KG1 (cell line): ENCODE measurements at regions not wholly inside any gene's neighbourhood (a gene's known extent, or its start where the extent isn't known, plus 50 kb on each side); places are given as distances from the start of the nearest gene placed in this dataset.

ENCODE experiments used
- DNase-seq: peaks from one replicate; lab custom pipeline; 2025; lab: John Stamatoyannopoulos, UW

DNA sequence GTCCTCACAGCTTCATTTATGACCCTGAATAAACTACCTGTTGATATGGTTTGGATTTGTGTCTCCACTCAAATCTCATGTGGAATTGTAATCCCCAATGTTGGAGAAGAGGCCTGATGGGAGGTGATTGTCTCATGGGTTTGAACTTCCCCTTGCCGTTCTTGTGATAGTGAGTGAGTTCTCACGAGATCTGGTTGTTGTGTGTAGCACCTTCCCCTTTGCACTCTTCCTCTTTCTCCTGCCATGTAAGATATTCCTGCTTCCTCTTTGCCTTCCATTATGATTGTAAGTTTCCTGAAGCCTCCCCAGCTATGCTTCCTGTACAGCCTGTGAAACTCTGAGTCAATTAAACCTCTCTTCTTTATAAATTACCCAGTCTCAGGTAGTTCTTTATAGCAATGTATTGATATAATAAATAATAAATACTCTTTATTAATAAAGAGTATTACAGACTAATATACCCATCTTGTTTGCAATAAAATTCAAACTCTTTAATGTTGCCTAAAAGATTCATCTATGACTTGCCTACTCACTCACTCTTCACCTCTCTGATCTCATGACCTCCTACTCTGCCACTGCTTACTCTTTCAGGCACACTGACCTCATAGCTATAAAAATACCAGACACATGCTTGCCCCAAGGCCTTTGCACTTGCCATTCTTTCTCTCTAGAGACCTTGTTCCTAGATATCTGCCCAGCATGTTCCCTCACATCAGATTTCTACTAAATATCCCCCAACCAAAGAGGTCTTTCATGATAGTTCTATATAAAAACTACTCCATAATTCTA, 256.4 kb upstream of the MARCKS start:
- no peak for DNase-seq

DNA sequence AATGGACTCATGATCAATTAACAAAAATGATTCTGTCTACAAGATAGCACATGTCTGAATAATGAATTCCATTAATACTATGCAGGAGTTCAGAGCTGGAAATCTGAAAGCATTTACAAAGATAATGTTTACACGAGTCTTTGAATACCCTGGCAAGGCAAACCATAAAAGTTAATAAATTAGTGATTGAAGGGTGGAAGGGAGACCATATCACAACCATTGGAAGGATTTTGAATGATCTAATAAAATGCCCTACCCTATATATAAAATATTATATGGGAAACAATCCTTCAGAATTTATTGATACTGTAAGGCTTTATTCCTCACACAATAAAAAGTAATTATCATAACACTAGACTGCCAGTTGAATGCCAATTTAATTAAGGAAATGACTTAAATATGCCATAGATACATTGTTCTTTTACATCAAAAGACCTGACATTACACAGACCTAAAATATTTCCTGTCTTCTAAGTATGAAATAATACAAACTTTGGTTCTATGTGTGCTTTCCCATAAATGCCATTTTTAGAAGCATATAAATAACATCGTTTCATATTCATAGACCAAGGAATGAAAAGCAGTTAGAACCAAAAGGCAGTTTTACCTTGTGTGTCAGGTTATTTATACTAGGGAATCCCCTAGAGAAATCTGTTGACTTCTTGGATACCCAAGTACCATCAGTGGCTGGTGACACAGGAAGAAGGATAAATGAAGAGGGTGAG, 249.2 kb upstream of the MARCKS start:
- no peak for DNase-seq

DNA sequence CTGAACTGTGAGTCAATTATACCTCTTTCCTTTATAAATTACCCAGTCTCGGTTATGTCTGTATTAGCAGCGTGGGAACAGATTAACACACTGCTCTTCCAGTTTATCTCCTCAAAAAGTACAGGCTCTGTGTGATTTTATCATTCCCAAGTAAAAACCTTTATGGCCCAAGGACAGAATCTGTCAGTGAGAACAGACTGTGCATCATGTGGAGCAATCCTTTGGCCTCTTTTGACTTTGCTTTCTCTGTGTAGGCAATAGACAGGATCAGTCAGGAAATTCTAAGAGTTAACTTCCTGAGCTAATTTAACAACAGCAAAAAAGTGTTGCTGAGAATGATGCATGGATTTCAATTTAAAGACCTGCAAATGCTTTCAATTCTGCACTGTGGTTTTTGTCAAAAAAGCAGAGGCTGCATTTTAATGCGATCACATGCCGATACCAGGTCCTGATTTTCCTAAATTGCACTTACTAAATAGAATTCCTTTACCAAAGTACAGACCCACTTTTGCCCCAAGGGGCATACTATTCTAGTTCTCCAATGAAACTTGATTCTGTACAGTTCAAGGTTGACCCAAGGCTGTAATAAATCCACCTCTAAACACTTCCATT, 246.7 kb upstream of the MARCKS start:
- DNase-seq: no peak

DNA sequence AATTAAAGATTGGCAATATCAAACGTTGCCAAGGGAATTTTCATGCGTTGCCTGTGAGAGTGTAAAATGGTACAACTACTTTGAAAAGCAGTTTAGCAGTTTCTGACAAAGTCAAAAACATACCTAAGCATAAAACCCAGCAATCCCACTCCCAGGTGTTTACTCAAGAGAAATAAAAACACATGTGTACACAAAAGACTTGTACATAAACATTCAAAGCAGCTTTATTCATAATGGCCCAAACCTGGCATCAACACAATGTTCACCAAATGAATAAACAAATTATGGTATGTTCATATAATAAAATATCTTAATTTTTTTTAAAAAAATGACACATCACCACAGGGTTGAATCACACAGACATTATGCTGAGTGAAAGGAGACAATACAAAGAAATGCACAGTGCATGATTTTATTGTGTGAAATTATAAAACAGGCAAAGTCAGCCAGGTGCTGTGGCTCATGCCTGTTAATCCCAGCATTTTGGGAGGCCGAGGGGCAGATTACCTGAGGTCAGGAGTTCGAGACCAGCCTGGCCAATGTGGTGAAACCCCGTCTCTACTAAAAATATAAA, 240.4 kb upstream of the MARCKS start:
- no peak for DNase-seq

DNA sequence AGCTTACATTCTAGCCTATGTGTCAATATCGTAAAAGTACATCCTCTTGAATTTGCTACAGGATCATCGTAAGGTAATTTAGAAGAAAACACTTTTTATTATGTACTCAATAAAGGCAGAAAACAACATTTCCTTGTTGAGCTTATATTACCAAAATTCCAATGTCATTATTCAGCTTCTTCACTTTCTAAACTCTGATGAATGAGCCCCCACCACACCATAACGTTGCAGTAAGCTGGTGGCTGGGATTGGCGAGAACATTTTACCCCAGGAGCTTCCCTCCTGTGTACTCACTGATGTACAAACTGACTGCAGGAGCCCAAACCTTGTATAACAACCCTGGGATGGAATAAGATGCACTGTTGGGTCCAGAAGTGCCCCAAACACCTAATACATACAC, 238.1 kb upstream of the MARCKS start:
- DNase-seq: no peak

DNA sequence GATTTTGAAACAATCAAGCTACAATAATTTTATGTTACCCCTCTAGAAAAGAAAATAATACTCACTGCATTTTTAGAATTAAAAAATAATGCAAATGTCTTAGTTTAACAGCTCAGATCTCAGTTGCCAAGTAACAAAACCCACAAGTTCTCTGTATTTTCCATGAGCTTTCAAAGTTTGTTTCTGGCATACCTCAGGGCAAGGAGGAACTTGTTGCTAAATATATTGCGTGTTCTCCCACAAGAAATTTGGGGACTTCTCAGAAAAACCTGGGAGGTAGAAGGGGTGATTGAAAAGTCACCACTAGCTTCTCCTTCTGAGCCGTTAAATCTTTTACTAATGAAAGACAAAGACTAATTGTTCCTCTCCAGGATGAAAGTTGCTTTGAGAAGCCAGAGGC, 236.8 kb upstream of the MARCKS start:
- DNase-seq: no peak

DNA sequence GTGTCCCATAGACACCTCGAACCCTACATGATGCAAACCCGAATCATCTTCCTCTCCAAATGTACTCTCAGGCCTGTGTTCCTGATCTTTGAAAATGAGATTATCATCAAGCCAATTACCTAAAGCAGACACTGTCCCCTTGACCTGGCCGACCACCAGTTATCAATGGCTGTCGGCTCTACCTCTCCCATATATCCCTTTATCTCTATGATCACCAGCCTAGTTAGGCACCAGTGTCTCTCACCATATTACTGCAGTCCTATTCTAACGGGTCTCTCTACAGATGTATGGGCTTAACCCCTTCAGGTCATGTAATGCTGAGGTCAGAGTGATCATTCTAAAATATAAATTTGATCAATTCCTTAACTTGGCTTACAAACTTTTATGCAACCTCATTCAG, 234.9 kb upstream of the MARCKS start:
- DNase-seq: no peak

DNA sequence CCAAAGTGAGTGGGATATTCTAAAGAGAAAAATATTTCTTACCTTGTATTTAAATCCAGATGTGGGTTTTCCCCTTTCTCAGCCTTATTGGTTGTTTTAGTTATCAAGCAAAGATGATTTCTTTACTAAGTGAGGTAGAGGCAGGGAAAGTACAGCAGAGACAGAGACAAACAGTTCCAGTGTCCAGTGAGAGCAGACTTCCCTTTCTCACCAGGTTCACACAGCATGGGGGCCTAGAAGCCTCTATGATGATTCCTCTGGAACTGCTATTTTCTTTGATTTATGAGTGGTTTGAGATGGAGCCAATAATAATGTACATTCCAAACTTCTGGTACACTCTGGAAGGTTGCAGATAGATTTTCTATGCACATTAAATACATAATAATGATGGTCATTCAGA, 234.0 kb upstream of the MARCKS start:
- DNase-seq: no peak

DNA sequence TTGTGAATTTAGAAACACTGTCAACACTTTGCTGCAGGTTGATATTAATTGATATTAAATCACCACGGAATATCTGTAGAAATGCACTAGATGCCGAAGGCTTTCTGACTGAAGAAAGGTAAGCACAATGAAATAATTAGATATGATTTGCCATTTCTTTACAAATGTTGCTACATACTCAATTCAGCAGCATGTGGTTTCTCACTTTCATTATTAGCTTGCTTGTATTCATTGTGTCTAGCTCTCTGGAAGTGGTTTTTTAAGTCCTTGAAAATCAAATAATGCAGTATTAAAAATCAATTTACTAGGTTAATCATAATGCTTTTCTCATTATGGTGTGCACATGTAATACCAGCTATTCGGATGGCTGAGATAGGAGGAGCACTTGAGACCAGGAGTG, 231.3 kb upstream of the MARCKS start:
- DNase-seq: no peak

DNA sequence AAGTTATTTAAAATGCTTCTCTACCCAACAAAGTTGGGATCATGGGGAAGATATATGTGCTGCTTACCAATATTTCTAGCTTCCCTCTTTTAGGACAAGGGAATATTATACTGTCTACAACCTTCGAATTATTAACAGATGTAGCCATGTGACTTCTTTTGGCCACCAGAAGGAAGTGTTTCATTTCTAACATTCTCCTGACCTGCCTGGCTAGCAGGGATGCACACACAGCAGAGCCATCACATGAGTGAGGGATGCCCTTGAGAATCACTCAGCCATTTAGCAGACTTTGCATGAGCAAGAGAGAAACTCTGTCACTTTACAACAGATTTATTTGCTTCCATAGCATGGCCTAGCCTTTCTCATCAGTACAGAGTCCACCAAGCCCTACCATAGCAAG, 230.7 kb upstream of the MARCKS start:
- DNase-seq: no peak

DNA sequence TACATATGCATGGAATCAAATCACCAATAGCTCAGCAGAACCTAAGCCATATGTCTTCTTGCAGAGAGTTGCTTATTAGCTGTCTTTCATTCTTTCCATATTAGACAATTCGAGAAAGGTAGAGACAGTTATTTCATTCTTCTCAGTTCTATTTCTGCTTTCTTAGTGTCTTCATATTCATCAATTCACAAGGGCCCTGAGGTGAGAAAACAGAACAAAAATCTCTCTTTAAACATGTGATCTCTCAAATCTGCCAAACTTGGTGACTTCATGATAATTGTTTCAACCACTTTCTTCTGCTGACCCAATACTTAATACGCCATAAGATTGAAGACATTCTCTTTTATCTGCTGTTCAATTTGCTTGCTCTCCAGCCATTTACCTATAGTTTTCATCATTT, 229.7 kb upstream of the MARCKS start:
- DNase-seq: no peak

DNA sequence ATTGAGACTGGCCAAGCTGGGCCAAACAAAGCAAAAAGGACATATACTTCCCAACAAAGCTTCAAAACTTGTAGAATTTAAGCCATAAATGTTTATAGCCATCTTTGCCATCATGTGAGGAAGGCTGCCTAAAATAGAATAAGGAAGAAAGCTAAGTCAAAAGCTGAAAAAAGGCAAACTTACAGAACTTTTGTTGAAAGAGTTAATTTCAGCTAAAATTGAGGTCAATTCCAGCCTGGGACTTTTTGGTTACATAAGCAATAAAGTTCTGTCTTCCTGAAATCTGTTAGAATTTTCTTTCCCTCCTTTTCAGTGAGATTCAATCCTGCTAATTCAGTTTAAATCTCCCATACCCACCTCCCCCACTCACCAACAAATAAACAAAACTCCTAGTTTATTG, 227.9 kb upstream of the MARCKS start:
- DNase-seq: no peak

DNA sequence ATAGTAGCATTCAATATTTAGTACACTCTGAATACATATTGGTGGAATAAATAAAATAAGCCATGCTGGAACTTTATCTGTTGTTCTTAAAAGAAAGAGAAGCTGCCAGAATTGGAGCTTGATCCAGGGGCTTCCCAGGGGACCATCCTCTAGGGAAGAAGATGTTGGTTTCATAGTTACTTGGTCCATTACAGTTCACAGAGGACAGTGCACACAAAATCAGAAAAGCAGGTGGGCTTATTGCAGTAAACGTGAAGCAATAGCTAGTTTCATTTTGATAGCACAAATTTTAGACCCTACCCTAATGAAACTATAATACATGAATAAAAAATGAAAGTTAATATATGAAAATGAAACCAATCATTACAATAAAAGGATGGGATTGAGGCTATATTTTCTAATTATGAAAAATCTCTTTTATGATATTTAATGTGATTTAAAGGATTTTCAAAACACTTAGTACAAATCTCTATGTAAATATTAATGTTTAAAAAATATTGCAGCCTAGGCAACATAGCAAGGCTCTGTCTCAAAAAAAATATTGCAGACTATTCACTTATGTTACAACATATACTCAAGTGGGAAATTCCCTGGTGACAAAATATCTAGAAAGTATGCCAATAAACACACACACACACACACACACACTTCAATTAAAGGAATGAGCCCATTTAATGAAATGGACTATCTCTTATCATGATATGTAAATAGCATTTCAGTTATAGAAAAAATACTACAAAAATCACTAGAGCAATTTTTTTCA, 227.0 kb upstream of the MARCKS start:
- no peak for DNase-seq

DNA sequence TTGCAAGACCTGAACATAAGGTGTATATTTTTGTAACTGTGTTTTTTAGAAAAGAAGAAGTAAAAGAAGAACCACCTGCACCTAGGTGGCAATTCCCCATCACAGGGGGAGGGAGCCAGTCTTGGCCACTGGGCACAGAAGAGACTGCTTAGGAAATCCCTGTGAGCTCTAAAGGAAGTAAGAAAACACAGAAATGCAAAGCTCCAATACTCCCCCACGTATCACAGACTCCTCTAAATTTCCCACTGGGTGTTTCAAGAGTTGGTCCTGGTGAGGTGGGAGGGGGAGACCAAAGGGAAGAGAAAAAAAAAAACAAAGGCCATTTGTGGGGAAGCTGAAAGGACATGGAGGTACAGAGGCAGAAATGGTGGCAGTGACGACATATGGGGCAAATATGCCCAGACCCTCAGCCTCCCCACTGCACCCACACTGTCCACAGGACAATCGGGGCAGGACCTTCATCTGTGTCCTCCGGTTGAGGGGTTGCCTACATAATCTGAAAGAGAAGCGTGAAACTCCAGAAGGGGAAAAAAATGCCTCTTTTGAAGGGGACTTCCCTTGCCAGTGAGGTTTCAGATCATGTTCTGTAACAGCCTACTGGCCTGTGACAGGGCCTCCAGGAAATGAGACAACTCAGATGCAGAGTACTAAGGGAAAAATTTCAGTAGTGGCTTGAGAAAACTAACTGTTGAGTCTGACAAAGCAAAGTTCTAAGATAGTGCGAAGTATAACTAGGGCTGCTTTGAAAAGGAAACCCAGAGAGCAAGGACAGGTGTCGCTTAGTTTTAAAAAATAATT, 226.2 kb upstream of the MARCKS start:
- DNase-seq: no peak

DNA sequence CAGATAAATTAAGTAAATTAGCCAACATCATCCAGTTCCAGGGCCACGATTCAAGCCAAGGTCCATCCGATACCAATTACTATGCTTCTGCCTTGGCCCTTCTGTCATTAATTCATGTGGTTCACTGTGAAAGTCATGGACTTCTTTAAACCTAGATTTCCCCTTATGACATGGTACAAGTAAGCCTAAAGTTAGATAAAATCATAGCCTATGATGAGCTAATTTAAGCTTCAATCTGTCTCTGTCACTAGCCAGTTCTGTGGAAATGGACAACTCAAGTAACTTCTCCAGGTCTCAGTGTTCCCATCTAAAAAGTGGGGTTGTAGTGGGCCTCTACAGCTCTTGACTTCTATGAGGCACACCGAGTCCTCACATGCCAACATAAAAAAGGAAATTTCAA, 225.5 kb upstream of the MARCKS start:
- no peak for DNase-seq

DNA sequence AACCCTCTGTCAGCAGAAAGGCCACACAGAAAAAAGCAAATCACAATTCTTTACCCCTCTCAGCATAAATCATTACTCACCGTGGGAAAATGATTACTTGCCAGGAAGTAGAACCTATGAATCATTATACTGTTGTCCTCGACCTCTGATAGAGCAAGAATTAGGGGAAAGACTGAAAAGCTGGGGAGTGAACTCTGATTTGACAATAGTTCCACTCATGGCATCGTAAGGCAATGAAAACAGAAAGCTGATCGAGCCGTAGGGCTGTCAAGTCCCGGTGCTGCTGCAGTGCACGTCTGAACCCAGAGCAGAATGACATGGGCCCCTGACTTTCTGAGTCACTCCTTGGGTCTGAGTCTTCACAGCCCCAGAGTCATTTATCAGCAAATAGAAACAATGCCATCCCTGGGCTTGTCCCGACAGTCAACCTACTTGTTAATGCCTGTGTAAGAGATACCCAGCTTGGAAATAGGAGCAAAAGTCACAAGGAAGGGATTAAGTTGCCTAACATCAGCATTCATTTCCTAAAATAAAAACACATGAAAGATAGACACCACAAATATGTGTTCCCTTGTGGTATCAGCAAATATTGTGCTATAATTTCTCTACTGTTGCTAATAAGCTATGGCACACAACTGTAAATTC, 224.8 kb upstream of the MARCKS start:
- no peak for DNase-seq

DNA sequence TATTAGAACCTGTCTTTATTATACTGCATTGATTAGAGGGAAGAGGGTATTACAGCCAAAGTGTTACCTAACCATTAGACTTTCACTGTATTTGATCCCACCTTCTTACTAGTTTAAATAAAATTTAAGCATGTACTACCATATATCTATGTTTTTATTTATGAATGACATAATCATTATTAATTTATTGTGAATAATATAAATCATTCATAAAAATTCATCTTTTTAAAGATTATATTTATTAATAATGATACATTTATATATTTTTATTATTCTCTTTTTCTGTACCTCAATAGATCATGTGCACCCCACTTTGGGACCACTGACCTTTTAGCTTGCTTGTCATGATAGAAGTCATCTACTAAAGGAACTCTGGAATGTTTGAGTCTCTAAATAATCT, 223.5 kb upstream of the MARCKS start:
- DNase-seq: no peak

DNA sequence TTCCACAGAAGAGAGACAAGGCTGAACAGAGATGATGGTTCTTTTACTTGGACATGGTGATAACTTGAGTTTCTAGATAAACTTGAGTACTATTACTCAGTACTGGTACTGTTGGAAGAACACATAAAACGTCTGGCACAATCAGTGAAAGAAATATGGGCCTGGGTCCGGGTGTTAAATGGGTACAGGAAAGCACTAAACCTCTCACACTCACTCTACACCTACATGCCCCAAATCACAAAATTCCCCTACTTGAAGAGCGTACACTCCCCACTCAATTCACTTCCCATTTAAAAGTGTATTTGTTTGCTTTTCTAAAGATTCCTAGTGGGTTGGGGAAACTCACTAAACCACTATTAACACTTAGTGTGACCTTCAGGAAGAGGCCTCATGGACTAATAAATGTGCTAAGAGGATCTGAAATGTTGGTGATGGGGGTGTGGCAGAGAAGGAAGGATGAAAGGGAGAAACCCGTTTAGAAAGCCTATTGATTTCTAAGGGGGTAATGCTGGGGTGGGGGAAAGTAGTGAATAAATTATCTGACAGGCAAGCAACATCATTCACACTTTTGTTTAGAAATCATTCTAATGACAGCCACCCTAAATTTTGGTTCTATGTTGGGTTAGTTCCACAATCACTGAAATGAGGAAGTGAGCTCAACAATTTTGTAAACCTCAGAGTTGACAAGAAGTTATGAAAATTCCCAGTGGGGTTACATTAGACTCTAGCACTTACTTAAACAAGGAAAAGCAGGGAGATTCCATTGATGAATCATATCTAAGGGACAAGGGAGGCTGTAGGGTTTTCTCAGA, 222.6 kb upstream of the MARCKS start:
- DNase-seq: no peak

DNA sequence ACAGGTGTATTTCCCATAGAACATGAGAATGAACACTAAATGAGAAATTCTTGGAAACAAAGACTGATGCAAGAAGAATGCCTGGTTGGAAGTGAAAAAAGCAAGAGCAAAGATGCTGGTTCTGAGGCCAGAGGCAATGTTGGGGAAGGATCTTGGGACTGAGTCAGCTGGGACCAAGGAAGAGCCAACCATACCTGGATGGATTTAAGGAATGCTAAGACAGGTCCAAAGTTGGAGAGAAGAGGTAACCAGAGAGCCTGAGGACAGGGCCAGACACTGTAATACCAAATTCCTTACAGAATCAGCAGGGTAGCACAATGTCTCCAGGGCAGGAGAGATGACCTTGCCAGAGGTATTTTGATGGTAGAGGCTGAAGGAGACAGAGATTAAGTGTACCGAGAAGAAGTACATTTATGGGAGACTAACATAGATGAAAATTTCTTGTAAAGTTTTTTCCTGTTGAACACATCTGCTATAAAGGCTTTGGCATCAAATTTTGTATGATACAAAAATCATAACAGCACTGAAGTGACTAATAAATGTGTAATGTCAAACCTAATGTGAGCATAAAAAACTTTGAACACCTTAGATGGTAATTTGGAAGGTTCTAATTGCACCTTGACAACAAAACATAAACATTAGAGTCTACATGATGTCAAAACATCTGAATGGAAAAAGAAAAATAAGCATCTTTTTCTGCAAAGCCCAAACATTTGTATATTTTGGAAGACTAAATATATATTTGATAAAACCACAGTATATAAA, 221.7 kb upstream of the MARCKS start:
- no peak for DNase-seq
